Right lobe of liver (tissue), 4 donors: ENCODE measurements at regions not wholly inside any gene's neighbourhood (a gene's known extent, or its start where the extent isn't known, plus 50 kb on each side); places are given as distances from the start of the nearest gene placed in this dataset.

Experiments used
- POLR2A ChIP-seq: fragments of 450-650 bp; IDR thresholded peaks from one replicate; pipeline ENCODE4 v1.6.1; 2017; ENCODE audit warnings: antibody characterized with exemption, mild to moderate bottlenecking
- TF ChIP-seq, protein P1 (sequence below), 4 donors: fragments of 200-600 bp in 3 of 4; fragments of 450-650 bp in 1 of 4; IDR thresholded peaks; one replicate each; pipeline versions ENCODE4 v1.5.1 to v1.8.0; 2016 to 2022; ENCODE audit warnings: antibody characterized with exemption in 4 of 4, mild to moderate bottlenecking in 2 of 4
- donor health status: DM: no; HTN: no; CAD: no.
- donor health status: DM: no; HTN: no; CAD: no.
- donor health status: DM: no; HTN: yes; CAD: no.

DNA sequence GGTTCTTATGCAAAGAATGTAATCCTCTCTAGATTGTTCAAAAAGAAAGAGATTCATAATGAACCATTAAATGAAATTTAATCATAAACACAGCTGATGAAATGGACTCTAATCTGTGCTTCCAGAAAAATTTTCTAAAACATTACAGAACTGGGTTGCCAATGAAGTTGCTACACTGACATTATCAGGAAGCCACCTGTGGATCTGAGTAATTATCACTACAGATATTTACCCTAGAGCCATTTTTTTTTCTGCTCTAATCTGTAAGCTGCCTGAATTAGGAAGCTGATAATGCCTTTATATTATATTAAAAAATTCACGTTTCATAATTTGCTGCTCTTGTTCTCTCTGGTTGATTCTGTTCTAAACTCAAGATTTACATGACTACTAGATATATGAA lies 380.1 kb downstream of the GRIA2 start:
- TF ChIP-seq, protein P1, sequence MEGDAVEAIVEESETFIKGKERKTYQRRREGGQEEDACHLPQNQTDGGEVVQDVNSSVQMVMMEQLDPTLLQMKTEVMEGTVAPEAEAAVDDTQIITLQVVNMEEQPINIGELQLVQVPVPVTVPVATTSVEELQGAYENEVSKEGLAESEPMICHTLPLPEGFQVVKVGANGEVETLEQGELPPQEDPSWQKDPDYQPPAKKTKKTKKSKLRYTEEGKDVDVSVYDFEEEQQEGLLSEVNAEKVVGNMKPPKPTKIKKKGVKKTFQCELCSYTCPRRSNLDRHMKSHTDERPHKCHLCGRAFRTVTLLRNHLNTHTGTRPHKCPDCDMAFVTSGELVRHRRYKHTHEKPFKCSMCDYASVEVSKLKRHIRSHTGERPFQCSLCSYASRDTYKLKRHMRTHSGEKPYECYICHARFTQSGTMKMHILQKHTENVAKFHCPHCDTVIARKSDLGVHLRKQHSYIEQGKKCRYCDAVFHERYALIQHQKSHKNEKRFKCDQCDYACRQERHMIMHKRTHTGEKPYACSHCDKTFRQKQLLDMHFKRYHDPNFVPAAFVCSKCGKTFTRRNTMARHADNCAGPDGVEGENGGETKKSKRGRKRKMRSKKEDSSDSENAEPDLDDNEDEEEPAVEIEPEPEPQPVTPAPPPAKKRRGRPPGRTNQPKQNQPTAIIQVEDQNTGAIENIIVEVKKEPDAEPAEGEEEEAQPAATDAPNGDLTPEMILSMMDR (IDR thresholded peaks at IDR 0.05), result no peak
- no peak for TF ChIP-seq POLR2A
